Esophagus squamous epithelium (tissue), 5 donors: ENCODE measurements at regions not wholly inside any gene's neighbourhood (a gene's known extent, or its start where the extent isn't known, plus 50 kb on each side); places are given as distances from the start of the nearest gene placed in this dataset.
"Not testable (repeated sequence)": the region's sequence is repeated elsewhere in the genome, so short reads cannot be mapped to it uniquely, and the experiment has no call there.

Experiments used
- DNase-seq: peaks from one replicate; lab custom pipeline; 2025; lab: John Stamatoyannopoulos, UW
- H3K27ac ChIP-seq, 4 donors: fragments of 200-600 bp; sonication (generic); one replicate each; pipeline ENCODE4 v1.5.1; 2016 to 2019; ENCODE audit warnings: mild to moderate bottlenecking in 1 of 4
- H3K27me3 ChIP-seq, 4 donors: fragments of 200-600 bp; sonication (generic); 1 replicate in 3 of 4; 2 replicates in 1 of 4; pipeline versions ENCODE4 v1.5.1 to v1.6.0; 2017 to 2021; ENCODE audit warnings: antibody characterized with exemption in 1 of 4
- H3K36me3 ChIP-seq, 3 donors: fragments of 200-600 bp; sonication (generic); one replicate each; pipeline ENCODE4 v1.5.1; 2016 to 2019
- H3K4me1 ChIP-seq, 3 donors: fragments of 200-600 bp; sonication (generic); one replicate each; pipeline ENCODE4 v1.5.1; 2017 to 2019
- H3K4me3 ChIP-seq, 4 donors: fragments of 200-600 bp; sonication (generic); 1 replicate in 3 of 4; 2 replicates in 1 of 4; pipeline ENCODE4 v1.5.1; 2016 to 2019; ENCODE audit warnings: mild to moderate bottlenecking in 2 of 4, moderate library complexity in 1 of 4
- H3K9me3 ChIP-seq, 3 donors: fragments of 200-600 bp; sonication (generic); one replicate each; pipeline ENCODE4 v1.5.1; 2016 to 2019
- POLR2A ChIP-seq, 4 donors: fragments of 450-650 bp; IDR thresholded peaks; one replicate each; pipeline ENCODE4 v1.6.1; 2017; ENCODE audit warnings: antibody characterized with exemption in 4 of 4, mild to moderate bottlenecking in 4 of 4, moderate library complexity in 3 of 4
- WGBS, 2 donors: methylation state at CpG; one replicate each; pipeline ENCODE4 v1.1.5; 2018; 5-methylcytosine and 5-hydroxymethylcytosine counted together
- intact Hi-C: fragments of 100-400 bp; cut with DNase I; formaldehyde crosslinking; loops from one replicate; pipeline ENCODE4 v1.15.0; 2022
- TF ChIP-seq, protein P1 (sequence below), 6 experiments: fragments of 450-650 bp in 4 of 6; fragments of 200-600 bp in 2 of 6; sonication (generic) in 2 of 6; IDR thresholded peaks; one replicate each; pipeline ENCODE4 v1.5.1; 2016 to 2019; ENCODE audit warnings: antibody characterized with exemption in 6 of 6, mild to moderate bottlenecking in 4 of 6, moderate library complexity in 4 of 6
- donor health status: DM: yes; HTN: yes; CAD: no.

DNA sequence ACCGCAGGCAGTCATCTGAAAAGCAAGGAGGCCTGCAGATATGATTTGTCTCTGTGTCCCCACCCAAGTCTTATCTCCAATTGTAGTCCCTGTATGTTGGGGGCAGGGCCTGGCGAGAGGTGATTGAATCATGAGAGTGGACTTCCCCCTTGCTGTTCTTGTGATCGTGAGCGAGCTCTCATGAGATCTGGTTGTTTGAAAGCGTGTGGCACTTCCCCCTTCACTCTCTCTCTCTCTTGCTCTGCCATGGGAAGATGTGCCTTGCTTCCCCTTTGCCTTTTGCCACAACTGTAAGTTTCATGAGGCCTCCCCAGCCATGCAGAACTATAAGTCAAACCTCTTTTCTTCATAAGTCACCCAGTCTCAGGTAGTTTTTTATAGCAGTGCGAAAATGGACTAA is 83.3 kb downstream of the TMCO5A start:
- Histone ChIP-seq H3K4me3 (no peak overlapping the region), H3K9me3 (no peaks in the 10 kb centered on the region), H3K27ac (no peak overlapping the region), H3K27me3 (no peaks in the 10 kb centered on the region), H3K4me1 (no peaks in the 10 kb centered on the region), H3K36me3 (no peaks in the 10 kb centered on the region)
- TF ChIP-seq, protein P1, sequence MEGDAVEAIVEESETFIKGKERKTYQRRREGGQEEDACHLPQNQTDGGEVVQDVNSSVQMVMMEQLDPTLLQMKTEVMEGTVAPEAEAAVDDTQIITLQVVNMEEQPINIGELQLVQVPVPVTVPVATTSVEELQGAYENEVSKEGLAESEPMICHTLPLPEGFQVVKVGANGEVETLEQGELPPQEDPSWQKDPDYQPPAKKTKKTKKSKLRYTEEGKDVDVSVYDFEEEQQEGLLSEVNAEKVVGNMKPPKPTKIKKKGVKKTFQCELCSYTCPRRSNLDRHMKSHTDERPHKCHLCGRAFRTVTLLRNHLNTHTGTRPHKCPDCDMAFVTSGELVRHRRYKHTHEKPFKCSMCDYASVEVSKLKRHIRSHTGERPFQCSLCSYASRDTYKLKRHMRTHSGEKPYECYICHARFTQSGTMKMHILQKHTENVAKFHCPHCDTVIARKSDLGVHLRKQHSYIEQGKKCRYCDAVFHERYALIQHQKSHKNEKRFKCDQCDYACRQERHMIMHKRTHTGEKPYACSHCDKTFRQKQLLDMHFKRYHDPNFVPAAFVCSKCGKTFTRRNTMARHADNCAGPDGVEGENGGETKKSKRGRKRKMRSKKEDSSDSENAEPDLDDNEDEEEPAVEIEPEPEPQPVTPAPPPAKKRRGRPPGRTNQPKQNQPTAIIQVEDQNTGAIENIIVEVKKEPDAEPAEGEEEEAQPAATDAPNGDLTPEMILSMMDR (IDR thresholded peaks at IDR 0.05) = no peak
- no peak for TF ChIP-seq POLR2A (IDR thresholded peaks at IDR 0.05)
- WGBS, 2 donors = 83 to 90% methylated on average over 6 of the region's 6 CpGs
- DNase-seq = no peak
- intact Hi-C loops = no loop called here

DNA sequence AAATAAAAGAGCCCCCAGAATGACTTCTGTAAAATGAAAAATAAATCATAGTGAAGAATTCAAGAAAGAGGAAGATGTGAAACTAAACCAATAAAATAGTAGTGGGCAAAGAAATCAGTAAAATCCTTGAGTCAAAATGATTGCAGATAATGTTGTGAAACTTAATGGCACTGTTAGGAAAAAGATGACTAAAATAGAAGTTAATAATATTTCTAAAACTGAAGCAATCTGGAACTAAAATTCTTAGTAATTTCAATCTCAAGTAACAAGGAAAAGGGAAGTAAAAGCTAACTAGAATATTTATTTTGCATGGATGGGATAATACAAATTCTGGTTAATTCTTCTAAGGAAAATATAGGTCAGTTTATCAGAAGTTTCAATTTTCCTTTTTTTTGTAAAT is 84.6 kb downstream of the TMCO5A start:
- Histone ChIP-seq H3K36me3 (no peaks in the 10 kb centered on the region), H3K27me3 (no peaks in the 10 kb centered on the region), H3K9me3 (no peaks in the 10 kb centered on the region), H3K4me1 (no peaks in the 10 kb centered on the region), H3K27ac (no peak overlapping the region), H3K4me3 (no peak overlapping the region)
- no peak for DNase-seq
- TF ChIP-seq, protein P1 (IDR thresholded peaks at IDR 0.05) = no peak
- TF ChIP-seq POLR2A (IDR thresholded peaks at IDR 0.05) = no peak
- intact Hi-C loops = no loop called here

DNA sequence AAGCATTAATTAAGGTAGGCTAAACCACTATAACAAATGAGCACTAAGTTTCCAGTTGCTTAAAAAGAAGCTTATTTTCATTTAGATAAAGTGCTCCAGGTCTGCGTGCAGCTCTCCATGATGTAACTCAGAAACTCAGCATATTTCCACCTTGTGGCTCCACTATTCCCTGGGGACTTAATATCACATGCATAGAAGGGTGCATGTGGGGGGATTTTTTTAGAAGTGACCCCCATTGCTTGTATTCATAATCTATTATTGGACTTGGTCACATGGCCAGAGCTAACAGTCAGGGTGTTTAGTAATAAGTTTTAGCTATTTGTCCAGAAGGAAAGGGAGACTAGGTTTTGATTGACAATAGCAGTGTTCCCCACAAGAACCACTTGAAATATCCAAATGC is 86.8 kb downstream of the TMCO5A start:
- no peak for DNase-seq
- Histone ChIP-seq H3K4me1 (no peaks in the 10 kb centered on the region), H3K36me3 (no peaks in the 10 kb centered on the region), H3K4me3 (no peak overlapping the region), H3K27me3 (no peaks in the 10 kb centered on the region), H3K9me3 (no peaks in the 10 kb centered on the region), H3K27ac (no peak overlapping the region)
- TF ChIP-seq, protein P1 (IDR thresholded peaks at IDR 0.05) = no peak
- TF ChIP-seq POLR2A (IDR thresholded peaks at IDR 0.05) = no peak
- WGBS, 2 donors = 85 to 89% methylated on average over 1 of the region's 1 CpG
- intact Hi-C loops = no loop called here

DNA sequence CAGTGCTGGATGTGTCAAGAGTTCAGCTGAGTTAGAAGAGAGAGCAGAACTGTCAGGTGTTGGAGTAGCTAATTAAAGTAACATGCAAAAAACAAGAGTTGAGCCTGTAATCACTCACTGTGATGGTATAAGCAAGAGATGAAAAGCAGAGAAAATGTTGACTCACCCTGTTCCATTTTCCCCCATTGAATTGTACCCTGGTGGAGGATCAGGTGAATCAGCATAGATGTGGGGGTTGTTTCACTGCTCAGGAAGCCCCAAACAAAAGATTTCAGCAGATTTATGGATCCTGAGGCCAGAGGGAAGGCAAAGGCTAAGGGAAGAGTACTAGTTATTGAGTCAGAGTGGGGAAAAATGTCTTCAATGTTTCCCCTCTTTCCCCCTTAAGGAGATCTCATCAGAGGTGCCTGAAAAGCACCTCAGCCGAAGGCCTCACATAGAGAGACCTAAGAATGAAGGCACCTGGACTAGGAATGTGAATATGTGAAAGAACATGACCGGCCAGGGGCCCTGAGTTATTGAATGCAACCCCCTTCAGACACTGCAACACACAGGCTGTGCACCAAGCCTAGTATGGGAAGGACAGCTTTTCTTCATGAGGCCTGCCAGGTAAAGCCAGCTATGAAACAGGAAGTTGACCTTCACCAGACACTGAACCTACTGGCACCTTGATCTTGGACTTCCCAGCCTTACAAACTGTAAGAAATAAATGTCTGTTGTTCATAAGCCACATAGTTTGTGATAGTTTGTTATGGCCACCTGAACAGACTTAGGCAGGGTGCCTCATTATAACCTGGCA is 90.1 kb downstream of the TMCO5A start:
- no peak overlapping the region for H3K27ac ChIP-seq
- H3K9me3 ChIP-seq = no peaks in the 10 kb centered on the region
- no peaks in the 10 kb centered on the region for H3K36me3 ChIP-seq
- H3K4me3 ChIP-seq = no peak overlapping the region
- no peak for DNase-seq
- H3K4me1 ChIP-seq = no peaks in the 10 kb centered on the region
- WGBS, 2 donors = 94 to 96% methylated on average over 2 of the region's 2 CpGs
- no peaks in the 10 kb centered on the region for H3K27me3 ChIP-seq
- intact Hi-C loops = no loop called here
- TF ChIP-seq POLR2A (IDR thresholded peaks at IDR 0.05) = no peak
- TF ChIP-seq, protein P1 (IDR thresholded peaks at IDR 0.05) = no peak

DNA sequence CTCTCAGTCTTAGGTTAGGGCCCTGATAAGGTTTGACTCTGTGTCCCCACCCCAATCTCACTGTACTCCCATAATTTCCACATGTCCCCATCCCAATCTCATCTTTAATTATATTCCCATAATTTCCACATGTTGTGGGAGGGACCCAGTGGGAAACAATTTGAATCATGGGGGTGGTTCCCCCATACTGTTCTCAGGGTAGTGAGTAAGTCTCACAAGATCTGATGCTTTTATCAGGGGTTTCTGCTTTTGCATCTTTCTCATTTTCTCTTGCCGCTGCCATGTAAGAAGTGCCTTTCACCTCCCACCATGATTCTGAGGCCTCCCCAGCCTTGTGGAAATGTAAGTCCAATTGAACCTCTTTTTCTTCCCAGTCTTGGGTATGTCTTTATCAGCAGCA is 91.2 kb downstream of the TMCO5A start:
- H3K4me1 ChIP-seq, intact Hi-C loops, H3K9me3 ChIP-seq, H3K27me3 ChIP-seq, H3K36me3 ChIP-seq, H3K4me3 ChIP-seq, H3K27ac ChIP-seq, DNase-seq: not testable (repeated sequence)
- WGBS, 2 donors = 100% methylated on average over 1 of the region's 1 CpG
